Fibroblast of lung (primary cell): ENCODE measurements at regions not wholly inside any gene's neighbourhood (a gene's known extent, or its start where the extent isn't known, plus 50 kb on each side); places are given as distances from the start of the nearest gene placed in this dataset.

ENCODE experiments used
- DNase-seq, 2 donors: peaks; one replicate each; pipeline versions ENCODE4 v3.0.0 to v3.0.0-alpha.2; 2010; ENCODE audit warnings: low read depth in 2 of 2
- H2AFZ ChIP-seq: 2 replicates; pipeline ENCODE4 v1.5.1; 2012; ENCODE audit warnings: low read length, control low read depth, inconsistent platforms
- H3K27ac ChIP-seq: 2 replicates; pipeline ENCODE4 v1.5.1; 2011; ENCODE audit warnings: low read length, control low read depth; ENCODE audit not compliant: insufficient read depth
- H3K27me3 ChIP-seq: 2 replicates; pipeline ENCODE4 v1.5.1; 2011; ENCODE audit warnings: mild to moderate bottlenecking, low read length; ENCODE audit not compliant: control insufficient read depth, insufficient read depth
- H3K36me3 ChIP-seq: 2 replicates; pipeline ENCODE4 v1.5.1; 2011; ENCODE audit warnings: low read length; ENCODE audit not compliant: control insufficient read depth, insufficient read depth
- H3K4me1 ChIP-seq: 2 replicates; pipeline ENCODE4 v1.5.1; 2011; ENCODE audit warnings: low read length; ENCODE audit not compliant: control insufficient read depth, insufficient read depth; ENCODE audit errors: extremely low read depth
- H3K4me2 ChIP-seq: 2 replicates; pipeline ENCODE4 v1.5.1; 2011; ENCODE audit warnings: low read length, control low read depth; ENCODE audit not compliant: insufficient read depth; ENCODE audit errors: extremely low read depth
- H3K4me3 ChIP-seq, 4 experiments: fragments of 200-600 bp in 1 of 4; sonication (generic) in 1 of 4; replicated peaks in 1 of 4; 2 replicates each; pipeline ENCODE4 v1.5.1; 2011 to 2016; ENCODE audit warnings: low read length in 4 of 4, low read depth in 3 of 4, mild to moderate bottlenecking in 3 of 4, control low read depth in 2 of 4, inconsistent platforms in 1 of 4, mixed read lengths in 1 of 4; ENCODE audit not compliant: insufficient read depth in 1 of 4; ENCODE audit errors: control extremely low read depth in 1 of 4
- H3K79me2 ChIP-seq: 2 replicates; pipeline ENCODE4 v1.5.1; 2012; ENCODE audit warnings: mild to moderate bottlenecking, low read length, inconsistent platforms; ENCODE audit not compliant: control insufficient read depth, insufficient read depth
- H3K9ac ChIP-seq: 2 replicates; pipeline ENCODE4 v1.5.1; 2011; ENCODE audit warnings: mild to moderate bottlenecking, low read length, control low read depth; ENCODE audit not compliant: insufficient read depth
- H3K9me3 ChIP-seq: 2 replicates; pipeline ENCODE4 v1.5.1; 2012; ENCODE audit warnings: low read depth, low read length; ENCODE audit not compliant: control insufficient read depth, insufficient read depth
- H4K20me1 ChIP-seq: 2 replicates; pipeline ENCODE4 v1.5.1; 2011; ENCODE audit warnings: low read length; ENCODE audit not compliant: control insufficient read depth, insufficient read depth; ENCODE audit errors: extremely low read depth
- CTCF ChIP-seq, 2 donors: IDR thresholded peaks in 1 of 2; conservative IDR thresholded peaks in 1 of 2; 1 replicate in 1 of 2; 2 replicates in 1 of 2; pipeline ENCODE4 v1.5.1; 2011 to 2012; ENCODE audit warnings: low read length in 2 of 2, control low read depth in 1 of 2, inconsistent platforms in 1 of 2, low read depth in 1 of 2, mild to moderate bottlenecking in 1 of 2
- EZH2 ChIP-seq: IDR thresholded peaks from 2 replicates; pipeline ENCODE4 v1.5.1; 2012; ENCODE audit warnings: low read length, control low read depth, mild to moderate bottlenecking; ENCODE audit errors: missing control alignments

DNA sequence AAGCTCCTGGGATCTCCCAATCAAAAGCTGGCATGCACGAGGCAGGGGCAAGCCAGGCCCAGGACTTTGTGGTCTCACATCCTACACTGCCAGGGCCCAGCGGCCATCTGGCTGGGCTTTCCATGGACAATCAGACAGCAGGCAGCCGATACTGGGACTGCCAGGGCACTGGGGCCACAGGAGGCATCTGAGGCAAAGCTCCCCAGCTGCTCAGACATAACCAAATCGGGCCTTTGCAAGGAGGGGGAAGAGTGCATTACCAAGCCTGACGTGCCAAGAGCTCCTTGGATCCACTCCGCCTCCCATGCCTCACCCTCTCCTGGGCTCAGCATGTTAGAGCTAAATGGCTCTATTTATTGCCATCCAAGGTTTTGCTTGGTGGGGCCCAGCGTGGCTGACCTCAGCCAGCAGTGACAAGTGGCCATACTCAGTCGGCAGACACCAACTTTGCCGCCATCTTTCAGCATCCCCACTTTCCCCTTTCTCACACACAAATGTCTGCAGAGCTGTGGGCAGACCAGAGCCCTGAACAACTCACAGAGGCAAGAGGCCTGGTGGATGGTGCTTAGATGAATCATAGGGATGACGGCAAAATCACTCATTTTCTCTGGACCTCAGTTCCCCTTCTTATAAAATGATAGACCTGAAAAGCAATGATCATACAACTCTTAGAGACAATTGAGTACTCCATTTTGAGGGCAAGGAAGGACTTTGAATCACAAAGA lies 200.8 kb downstream of the TTC32 start:
- TF ChIP-seq CTCF (conservative IDR thresholded peaks at IDR 0.05 in 1 of 2, IDR thresholded peaks at IDR 0.05 in 1 of 2; ENCODE audit: low read depth in 1 of 2, low read length in 2 of 2) (no peak), EZH2 (no peak)
- Histone ChIP-seq H3K4me3 (no peak overlapping the region), H3K4me2 (no peak overlapping the region), H2AFZ (no peak overlapping the region), H3K79me2 (no peaks in the 10 kb centered on the region), H3K27me3 (peaks cover 4% of the 10 kb centered on the region), H3K9ac (no peak overlapping the region), H3K36me3 (no peaks in the 10 kb centered on the region), H4K20me1 (no peaks in the 10 kb centered on the region), H3K4me1 (no peaks in the 10 kb centered on the region), H3K27ac (no peak overlapping the region), H3K9me3 (no peaks in the 10 kb centered on the region)
- peak in 1 of 2 donors; percentile 41 for DNase-seq

DNA sequence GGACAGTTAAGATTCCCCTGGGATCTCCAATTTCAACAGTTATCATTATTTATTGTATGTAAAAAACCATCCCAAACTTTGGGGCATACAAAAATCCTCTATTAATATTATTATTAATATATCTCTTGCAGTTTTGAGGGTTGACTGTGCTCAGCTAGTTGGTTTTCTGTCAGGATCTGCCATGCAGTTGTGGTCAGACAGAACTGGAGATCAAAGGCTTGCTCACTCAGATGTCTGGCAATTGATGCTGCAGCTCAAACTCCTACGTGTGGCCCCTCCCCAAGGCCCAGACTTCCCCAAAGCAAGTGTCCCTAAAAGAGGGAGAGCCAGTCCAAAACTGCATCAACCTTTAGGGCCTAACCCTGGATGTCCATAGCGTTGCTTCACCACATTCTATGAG lies 204.7 kb downstream of the TTC32 start:
- Histone ChIP-seq H3K4me2 (no peak overlapping the region), H3K9me3 (no peaks in the 10 kb centered on the region), H3K27ac (no peak overlapping the region), H3K9ac (no peak overlapping the region), H2AFZ (no peak overlapping the region), H3K4me1 (no peaks in the 10 kb centered on the region), H3K27me3 (peaks cover 4% of the 10 kb centered on the region), H4K20me1 (no peaks in the 10 kb centered on the region), H3K4me3 (no peak overlapping the region), H3K36me3 (no peaks in the 10 kb centered on the region), H3K79me2 (no peaks in the 10 kb centered on the region)
- TF ChIP-seq EZH2, result no peak
- no peak for TF ChIP-seq CTCF (conservative IDR thresholded peaks at IDR 0.05 in 1 of 2, IDR thresholded peaks at IDR 0.05 in 1 of 2; ENCODE audit: low read depth in 1 of 2, low read length in 2 of 2)
- DNase-seq, result no peak

DNA sequence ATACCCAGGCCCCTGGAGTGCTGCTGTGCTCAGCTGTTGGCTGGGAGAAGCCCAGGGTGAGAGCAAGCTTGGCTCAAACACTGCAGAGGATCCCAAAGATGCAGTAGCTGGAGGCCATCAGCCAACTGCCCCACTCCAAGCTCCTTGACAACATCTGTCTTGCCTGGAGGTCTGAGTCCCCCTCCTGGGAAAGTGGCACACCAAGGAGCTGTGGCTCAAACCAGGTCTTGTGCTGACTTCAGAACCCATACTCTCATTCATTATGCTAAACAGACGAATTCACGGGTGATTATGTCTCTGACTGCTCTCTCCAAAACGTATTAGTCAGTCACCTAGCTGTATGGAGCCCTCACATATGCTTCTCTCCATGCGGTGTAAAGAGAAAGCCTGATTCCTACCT lies 206.1 kb downstream of the TTC32 start:
- H3K4me1 ChIP-seq, result no peaks in the 10 kb centered on the region
- no peak overlapping the region for H3K9ac ChIP-seq
- H3K79me2 ChIP-seq, result no peaks in the 10 kb centered on the region
- H3K27ac ChIP-seq, result no peak overlapping the region
- H3K4me2 ChIP-seq, result no peak overlapping the region
- H4K20me1 ChIP-seq, result no peaks in the 10 kb centered on the region
- no peak for TF ChIP-seq EZH2
- H3K9me3 ChIP-seq, result no peaks in the 10 kb centered on the region
- H2AFZ ChIP-seq, result no peak overlapping the region
- H3K36me3 ChIP-seq, result no peaks in the 10 kb centered on the region
- H3K4me3 ChIP-seq, result no peak overlapping the region
- H3K27me3 ChIP-seq, result peaks cover 9% of the 10 kb centered on the region
- no peak for DNase-seq
